T-cell (primary cell): ENCODE measurements at regions not wholly inside any gene's neighbourhood (a gene's known extent, or its start where the extent isn't known, plus 50 kb on each side); places are given as distances from the start of the nearest gene placed in this dataset.

Source experiments
- ATAC-seq, 4 experiments: fragments of 200-7000 bp in 3 of 4; fragments of 150-1000 bp in 1 of 4; cut with Tn5 transposase; replicated peaks in 1 of 4; 1 replicate in 3 of 4; 2 replicates in 1 of 4; pipeline ENCODE4 v1.10.0; 2021; ENCODE audit warnings: moderate library complexity in 3 of 4, mild to moderate bottlenecking in 2 of 4, moderate number of reproducible peaks in 1 of 4
- CTCF ChIA-PET, 2 donors: fragments of 300-600 bp; sonication (Branson Sonifier 250); formaldehyde crosslinking; loops; one replicate each; lab custom pipeline; 2022; ENCODE audit warnings: antibody characterized with exemption in 2 of 2; lab: Charles Lee
- POLR2A ChIA-PET, 2 donors: fragments of 300-600 bp; sonication (Branson Sonifier 250); formaldehyde crosslinking; loops; one replicate each; lab custom pipeline; 2022; ENCODE audit warnings: antibody characterized with exemption in 2 of 2; lab: Charles Lee
- DNase-seq, 35 experiments: peaks; one replicate each; pipeline versions ENCODE4 v3.0.0 to v3.0.0-alpha.2; 2013 to 2023
- H3K27ac ChIP-seq: one replicate; pipeline ENCODE4 v1.5.1; 2013; ENCODE audit warnings: low read length
- H3K27me3 ChIP-seq, 2 experiments: replicated peaks in 1 of 2; 1 replicate in 1 of 2; 2 replicates in 1 of 2; pipeline versions ENCODE4 v1.6.1 to v1.7.0; 2013; ENCODE audit warnings: low read length in 1 of 2, mixed read lengths in 1 of 2; ENCODE audit not compliant: control insufficient read depth in 2 of 2, insufficient read depth in 2 of 2; ENCODE audit errors: extremely low read depth in 1 of 2
- H3K36me3 ChIP-seq, 2 donors: 1 replicate in 1 of 2; 2 replicates in 1 of 2; pipeline versions ENCODE4 v1.6.1 to v1.7.0; 2013; ENCODE audit warnings: low read length in 1 of 2; ENCODE audit not compliant: control insufficient read depth in 2 of 2, insufficient read depth in 1 of 2; ENCODE audit errors: extremely low read depth in 1 of 2
- H3K4me1 ChIP-seq, 2 experiments: 1 replicate in 1 of 2; 2 replicates in 1 of 2; pipeline versions ENCODE4 v1.6.1 to v1.7.0; 2013; ENCODE audit warnings: low read length in 2 of 2, mixed read lengths in 1 of 2; ENCODE audit not compliant: insufficient read depth in 2 of 2, control insufficient read depth in 1 of 2; ENCODE audit errors: extremely low read depth in 1 of 2
- H3K4me3 ChIP-seq, 2 donors: 1 replicate in 1 of 2; 2 replicates in 1 of 2; pipeline versions ENCODE4 v1.5.1 to v1.7.0; 2013; ENCODE audit warnings: mild to moderate bottlenecking in 2 of 2, low read length in 1 of 2, moderate library complexity in 1 of 2; ENCODE audit not compliant: control insufficient read depth in 1 of 2; ENCODE audit errors: extremely low read depth in 1 of 2
- H3K9me3 ChIP-seq: 2 replicates; pipeline ENCODE4 v1.7.0; 2013
- H3K27ac Mint-ChIP-seq, 2 donors: one replicate each; pipeline ENCODE4 v1.8.0; 2020 to 2021; ENCODE audit warnings: mild to moderate bottlenecking in 2 of 2, mixed read lengths in 2 of 2
- H3K27me3 Mint-ChIP-seq, 2 donors: one replicate each; pipeline ENCODE4 v1.8.0; 2021 to 2022; ENCODE audit warnings: mixed read lengths in 2 of 2
- H3K36me3 Mint-ChIP-seq: one replicate; pipeline ENCODE4 v1.8.0; 2021; ENCODE audit warnings: mixed read lengths
- H3K4me1 Mint-ChIP-seq, 3 donors: one replicate each; pipeline ENCODE4 v1.8.0; 2020 to 2022; ENCODE audit warnings: mixed read lengths in 3 of 3, mild to moderate bottlenecking in 1 of 3
- H3K4me3 Mint-ChIP-seq, 3 donors: one replicate each; pipeline ENCODE4 v1.8.0; 2020 to 2022; ENCODE audit warnings: mild to moderate bottlenecking in 3 of 3, mixed read lengths in 3 of 3, moderate library complexity in 3 of 3
- H3K9me3 Mint-ChIP-seq, 3 donors: one replicate each; pipeline ENCODE4 v1.8.0; 2020 to 2022; ENCODE audit warnings: mixed read lengths in 3 of 3
- WGBS: methylation state at CpG from one replicate; pipeline ENCODE4 v1.1.5; 2013; ENCODE audit warnings: missing lambda C conversion rate; ENCODE audit not compliant: insufficient coverage; 5-methylcytosine and 5-hydroxymethylcytosine counted together

DNA sequence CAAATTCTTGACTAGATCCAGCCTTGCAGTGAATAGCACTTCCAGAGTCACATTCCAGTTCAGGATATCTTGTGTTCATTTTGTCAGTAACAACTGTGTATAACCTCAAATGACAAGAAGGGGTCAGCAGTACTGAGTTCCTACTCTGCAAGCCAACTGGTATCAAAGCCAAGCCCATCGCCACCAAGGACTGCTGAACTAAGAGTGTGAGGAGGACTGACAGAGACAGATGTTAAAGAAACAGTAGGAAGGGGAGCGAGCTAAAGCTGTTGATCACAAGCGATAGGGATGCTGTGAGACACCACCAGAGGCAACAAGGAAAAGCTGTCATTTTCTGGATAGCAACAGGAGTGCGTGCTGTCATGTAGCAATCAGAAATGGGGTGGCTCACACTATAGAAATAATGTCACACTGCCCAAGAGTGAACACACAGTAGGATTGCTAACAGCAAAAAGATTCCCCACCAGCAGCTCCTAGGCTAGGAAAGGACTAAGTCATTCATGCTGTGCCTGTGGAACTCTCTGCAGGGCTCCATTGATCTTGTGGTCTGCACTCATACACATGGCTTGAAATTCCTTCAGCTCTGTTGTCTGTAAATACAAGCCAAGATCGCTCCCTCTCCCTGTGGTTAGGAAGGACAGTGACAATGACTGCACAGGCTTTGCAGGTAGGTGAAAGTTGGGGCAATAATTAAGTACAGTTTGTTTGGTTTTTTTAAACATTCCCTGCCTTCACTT lies 658.6 kb downstream of the NR2F1-AS1 start:
- Mint-ChIP-seq H3K9me3 (peaks cover 0 to 4% (median 0%) of the 10 kb centered on the region in 3 donors), H3K4me3 (no peak overlapping the region), H3K27ac (no peak overlapping the region), H3K27me3 (no peaks in the 10 kb centered on the region), H3K4me1 (no peaks in the 10 kb centered on the region), H3K36me3 (no peaks in the 10 kb centered on the region)
- Histone ChIP-seq H3K27me3 (no peaks in the 10 kb centered on the region), H3K4me1 (no peaks in the 10 kb centered on the region), H3K4me3 (no peak overlapping the region), H3K36me3 (no peaks in the 10 kb centered on the region), H3K27ac (no peak overlapping the region), H3K9me3 (no peaks in the 10 kb centered on the region)
- 67% methylated on average over 2 of the region's 5 CpGs for WGBS
- CTCF ChIA-PET, result no interaction called here
- ATAC-seq (no peak), DNase-seq (no peak)
- POLR2A ChIA-PET, result no interaction called here

DNA sequence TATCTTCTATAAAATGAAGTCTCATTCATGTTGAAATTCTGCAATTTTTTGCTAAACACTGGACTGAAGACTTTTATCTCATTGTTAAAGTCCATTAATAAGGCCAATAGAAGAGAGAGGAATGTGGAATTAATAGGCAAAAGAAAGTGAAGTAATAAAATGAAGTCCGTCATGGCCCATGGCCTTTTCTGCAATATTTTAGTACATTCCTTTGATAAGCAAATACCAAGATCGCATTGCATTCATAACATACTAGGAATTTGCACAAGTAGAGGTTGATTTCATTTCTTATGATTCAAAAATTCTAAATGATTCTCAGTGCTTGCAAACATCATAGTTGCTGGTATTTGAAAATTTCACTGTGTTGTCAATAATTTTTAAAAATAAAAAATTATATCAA lies 664.0 kb downstream of the NR2F1-AS1 start:
- DNase-seq (no peak), ATAC-seq (no peak)
- Histone ChIP-seq H3K4me1 (no peaks in the 10 kb centered on the region), H3K27ac (no peak overlapping the region), H3K9me3 (no peaks in the 10 kb centered on the region), H3K27me3 (no peaks in the 10 kb centered on the region), H3K4me3 (no peak overlapping the region), H3K36me3 (no peaks in the 10 kb centered on the region)
- H3K27ac Mint-ChIP-seq, result no peak overlapping the region
- ChIA-PET CTCF (no interaction called here), POLR2A (no interaction called here)
- H3K4me1 Mint-ChIP-seq, result no peaks in the 10 kb centered on the region
- H3K36me3 Mint-ChIP-seq, result no peaks in the 10 kb centered on the region
- H3K9me3 Mint-ChIP-seq, result peaks cover 0 to 7% (median 4%) of the 10 kb centered on the region in 3 donors
- no peaks in the 10 kb centered on the region for H3K27me3 Mint-ChIP-seq
- WGBS, result no CpG with 5 or more reads among the region's 2 CpGs
- H3K4me3 Mint-ChIP-seq, result no peak overlapping the region

DNA sequence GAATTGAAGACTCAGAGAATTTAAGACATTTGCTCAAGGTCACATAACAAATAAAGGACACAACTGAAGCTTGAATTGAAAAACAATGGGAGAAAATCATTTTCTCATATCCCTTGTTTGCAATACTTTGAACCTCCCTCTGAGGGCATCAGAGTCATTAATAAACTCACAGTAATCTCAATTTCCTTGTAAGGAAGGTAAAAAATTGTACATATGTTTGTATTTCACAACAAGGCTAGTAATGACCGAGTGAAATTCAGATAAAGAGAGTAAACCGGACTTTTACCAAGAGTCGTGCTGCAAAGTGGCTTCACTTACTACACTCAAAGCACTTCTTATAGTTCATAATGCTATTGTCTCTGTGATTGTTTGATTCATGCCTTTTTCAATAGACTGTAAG lies 665.0 kb downstream of the NR2F1-AS1 start:
- no CpG with 5 or more reads among the region's 3 CpGs for WGBS
- Mint-ChIP-seq H3K4me3 (no peak overlapping the region), H3K9me3 (peaks cover 0 to 7% (median 3%) of the 10 kb centered on the region in 3 donors), H3K27ac (no peak overlapping the region), H3K36me3 (no peaks in the 10 kb centered on the region), H3K4me1 (no peaks in the 10 kb centered on the region), H3K27me3 (no peaks in the 10 kb centered on the region)
- no peaks in the 10 kb centered on the region for H3K4me1 ChIP-seq
- ATAC-seq (no peak), DNase-seq (no peak)
- H3K27ac ChIP-seq, result no peak overlapping the region
- H3K4me3 ChIP-seq, result no peak overlapping the region
- ChIA-PET POLR2A (no interaction called here), CTCF (no interaction called here)
- no peaks in the 10 kb centered on the region for H3K9me3 ChIP-seq
- no peaks in the 10 kb centered on the region for H3K27me3 ChIP-seq
- H3K36me3 ChIP-seq, result no peaks in the 10 kb centered on the region

DNA sequence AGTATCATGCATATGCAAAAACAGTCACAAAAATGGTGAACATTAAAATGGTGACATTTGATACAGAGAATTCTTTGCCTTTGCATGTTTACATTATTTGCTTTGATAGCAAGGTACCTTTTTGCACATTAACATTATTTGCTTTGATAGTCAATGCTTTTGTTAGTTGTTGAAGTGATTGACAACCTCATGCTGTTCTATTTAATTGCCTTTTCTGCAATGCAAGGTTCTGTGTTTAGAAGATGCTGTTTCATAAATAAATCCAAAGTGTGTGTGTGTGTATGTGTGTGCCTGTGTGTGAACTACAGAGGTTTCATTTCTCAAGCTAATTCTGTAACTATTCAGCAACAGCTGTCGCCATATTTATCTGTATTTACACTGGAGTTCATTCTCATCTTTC lies 668.7 kb downstream of the NR2F1-AS1 start:
- no peaks in the 10 kb centered on the region for H3K36me3 ChIP-seq
- Mint-ChIP-seq H3K4me1 (no peaks in the 10 kb centered on the region), H3K27ac (no peak overlapping the region), H3K9me3 (peaks cover 0 to 7% (median 0%) of the 10 kb centered on the region in 3 donors), H3K4me3 (no peak overlapping the region), H3K36me3 (no peaks in the 10 kb centered on the region), H3K27me3 (no peaks in the 10 kb centered on the region)
- no peak overlapping the region for H3K27ac ChIP-seq
- ChIA-PET POLR2A (no interaction called here), CTCF (no interaction called here)
- no peaks in the 10 kb centered on the region for H3K9me3 ChIP-seq
- no peaks in the 10 kb centered on the region for H3K27me3 ChIP-seq
- no peaks in the 10 kb centered on the region for H3K4me1 ChIP-seq
- DNase-seq (no peak), ATAC-seq (no peak)
- no peak overlapping the region for H3K4me3 ChIP-seq
- WGBS, result no CpG with 5 or more reads among the region's 1 CpG

DNA sequence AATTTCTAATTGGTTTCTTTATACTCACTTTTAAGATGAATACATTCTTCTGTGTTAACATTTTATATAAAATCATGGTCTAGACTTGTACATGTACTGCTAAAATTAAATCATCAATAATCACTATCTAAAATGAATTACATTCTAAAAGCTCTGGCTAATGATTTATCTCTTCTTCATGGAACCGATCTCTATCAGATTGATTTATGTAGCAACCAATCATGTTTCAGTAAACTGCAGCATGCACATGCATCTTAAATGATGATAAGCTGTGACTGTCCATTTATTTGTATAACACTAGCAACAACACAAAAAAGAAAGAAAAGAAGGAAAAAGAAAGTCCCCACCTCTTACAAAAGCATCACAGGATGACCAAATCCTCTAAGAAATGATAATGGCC lies 669.2 kb downstream of the NR2F1-AS1 start:
- no CpG with 5 or more reads among the region's 1 CpG for WGBS
- no peaks in the 10 kb centered on the region for H3K9me3 ChIP-seq
- H3K4me1 ChIP-seq, result no peaks in the 10 kb centered on the region
- H3K27me3 ChIP-seq, result no peaks in the 10 kb centered on the region
- H3K36me3 ChIP-seq, result no peaks in the 10 kb centered on the region
- ChIA-PET CTCF (no interaction called here), POLR2A (no interaction called here)
- no peak overlapping the region for H3K4me3 ChIP-seq
- Mint-ChIP-seq H3K4me1 (no peaks in the 10 kb centered on the region), H3K27me3 (no peaks in the 10 kb centered on the region), H3K27ac (no peak overlapping the region), H3K9me3 (peaks cover 0 to 7% (median 0%) of the 10 kb centered on the region in 3 donors), H3K36me3 (no peaks in the 10 kb centered on the region), H3K4me3 (no peak overlapping the region)
- ATAC-seq (no peak), DNase-seq (no peak)
- H3K27ac ChIP-seq, result no peak overlapping the region

DNA sequence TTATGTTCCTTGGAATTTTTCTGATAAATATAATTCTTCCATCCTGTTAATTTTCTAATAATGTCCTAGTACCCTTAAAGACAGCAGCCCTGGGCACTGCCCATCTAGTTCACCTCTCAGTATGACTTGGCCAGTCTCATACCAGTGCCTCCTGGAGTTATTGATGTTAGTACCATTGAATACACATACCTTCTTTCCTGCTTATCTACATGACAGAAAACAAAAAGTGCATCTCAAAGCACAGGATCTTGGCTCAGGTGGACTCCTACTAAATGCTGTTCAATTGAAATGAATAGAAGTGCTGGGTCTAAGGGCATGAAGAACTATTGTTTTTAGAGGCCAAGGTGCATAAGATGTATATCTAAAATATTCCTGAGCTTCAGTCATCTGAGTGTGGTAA lies 669.7 kb downstream of the NR2F1-AS1 start:
- Mint-ChIP-seq H3K4me3 (no peak overlapping the region), H3K36me3 (no peaks in the 10 kb centered on the region), H3K27me3 (no peaks in the 10 kb centered on the region), H3K4me1 (no peaks in the 10 kb centered on the region), H3K9me3 (peaks cover 0 to 7% (median 0%) of the 10 kb centered on the region in 3 donors), H3K27ac (no peak overlapping the region)
- no peaks in the 10 kb centered on the region for H3K36me3 ChIP-seq
- no peaks in the 10 kb centered on the region for H3K27me3 ChIP-seq
- H3K4me1 ChIP-seq, result no peaks in the 10 kb centered on the region
- ChIA-PET POLR2A (no interaction called here), CTCF (no interaction called here)
- no peak overlapping the region for H3K4me3 ChIP-seq
- DNase-seq, result no peak
- no peak overlapping the region for H3K27ac ChIP-seq
- no peaks in the 10 kb centered on the region for H3K9me3 ChIP-seq
- no peak for ATAC-seq

DNA sequence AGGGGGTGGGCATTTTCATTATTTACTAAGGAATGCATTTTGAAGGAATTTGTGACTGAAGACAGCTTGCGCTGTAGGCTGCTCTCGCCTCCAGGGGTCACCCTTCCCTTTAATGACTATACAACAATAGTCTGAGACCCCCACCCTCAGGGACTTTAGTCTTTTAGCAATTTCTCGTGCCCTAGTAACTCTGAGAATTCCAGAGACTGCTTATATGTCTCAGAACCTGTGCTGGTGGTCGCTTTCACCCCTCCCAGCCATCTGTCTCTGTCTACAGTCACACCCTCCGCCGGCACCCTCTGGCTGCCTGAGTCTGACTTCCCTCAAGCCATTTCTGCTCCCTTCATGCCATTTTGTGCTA lies 671.4 kb downstream of the NR2F1-AS1 start:
- H3K36me3 Mint-ChIP-seq, result no peaks in the 10 kb centered on the region
- no peaks in the 10 kb centered on the region for H3K4me1 Mint-ChIP-seq
- H3K27me3 Mint-ChIP-seq, result no peaks in the 10 kb centered on the region
- H3K27ac ChIP-seq, result no peak overlapping the region
- no peaks in the 10 kb centered on the region for H3K27me3 ChIP-seq
- DNase-seq, result no peak
- no peaks in the 10 kb centered on the region for H3K36me3 ChIP-seq
- POLR2A ChIA-PET, result no interaction called here
- no peaks in the 10 kb centered on the region for H3K9me3 ChIP-seq
- 36% methylated on average over 6 of the region's 6 CpGs for WGBS
- no peak overlapping the region for H3K27ac Mint-ChIP-seq
- no peak for ATAC-seq
- no peaks in the 10 kb centered on the region for H3K4me1 ChIP-seq
- H3K4me3 Mint-ChIP-seq, result no peak overlapping the region
- H3K4me3 ChIP-seq, result no peak overlapping the region
- CTCF ChIA-PET, result interaction anchor here in 1 of 2 donors (0.6 to 0.7 kb wide), 2 partner anchors 251 to 1996 kb away, joined by 3 read pairs; no protein-coding TSS in a partner anchor
- H3K9me3 Mint-ChIP-seq, result peaks cover 0 to 7% (median 0%) of the 10 kb centered on the region in 3 donors
